PC-9 (cell line): ENCODE measurements at regions not wholly inside any gene's neighbourhood (a gene's known extent, or its start where the extent isn't known, plus 50 kb on each side); places are given as distances from the start of the nearest gene placed in this dataset.

Source experiments
- BruUV-seq: library from RNA; stranded (reverse); fragments of 400-500 nt; replicated peaks from 2 replicates; lab custom pipeline; 2021; lab: Mats Ljungman, UMichigan
- CTCF ChIA-PET: fragments of 300-600 bp; sonication (Branson Sonifier 250); formaldehyde crosslinking; loops from one replicate; lab custom pipeline; 2022; ENCODE audit warnings: antibody characterized with exemption; lab: Charles Lee
- POLR2A ChIA-PET: fragments of 300-600 bp; sonication (Branson Sonifier 250); formaldehyde crosslinking; loops from one replicate; lab custom pipeline; 2022; ENCODE audit warnings: antibody characterized with exemption; ENCODE audit not compliant: unreplicated experiment; lab: Charles Lee
- DNase-seq, 2 experiments: peaks; one replicate each; pipeline versions ENCODE4 v3.0.0 to v3.0.0-alpha.2; 2015 to 2022; ENCODE audit warnings: mixed read lengths in 1 of 2
- H2AFZ ChIP-seq: fragments of 200-600 bp; sonication (generic); 2 replicates; pipeline ENCODE4 v1.8.1; 2017; ENCODE audit warnings: antibody characterized with exemption
- H3F3A ChIP-seq: fragments of 200-600 bp; sonication (generic); 2 replicates; pipeline ENCODE4 v1.8.1; 2017; ENCODE audit warnings: antibody characterized with exemption, mild to moderate bottlenecking, low read depth; ENCODE audit not compliant: insufficient read depth
- H3K27ac ChIP-seq: fragments of 200-600 bp; sonication (generic); 2 replicates; pipeline ENCODE4 v1.6.1; 2016; ENCODE audit warnings: mixed run types
- H3K27me3 ChIP-seq: fragments of 200-600 bp; sonication (generic); 2 replicates; pipeline ENCODE4 v1.6.1; 2016; ENCODE audit warnings: low read depth, mixed run types; ENCODE audit not compliant: insufficient read depth
- H3K36me3 ChIP-seq: fragments of 200-600 bp; sonication (generic); 2 replicates; pipeline ENCODE4 v1.6.1; 2016; ENCODE audit warnings: low read depth, mixed run types
- H3K4me1 ChIP-seq: fragments of 200-600 bp; sonication (generic); replicated peaks from 2 replicates; pipeline ENCODE4 v1.6.1; 2016; ENCODE audit warnings: mixed run types; ENCODE audit not compliant: insufficient read depth
- H3K4me2 ChIP-seq: fragments of 200-600 bp; sonication (generic); 2 replicates; pipeline ENCODE4 v1.6.1; 2017; ENCODE audit warnings: mixed run types
- H3K4me3 ChIP-seq: fragments of 200-600 bp; sonication (generic); 2 replicates; pipeline ENCODE4 v1.6.1; 2016; ENCODE audit warnings: mixed run types
- H3K79me2 ChIP-seq: fragments of 200-600 bp; sonication (generic); 2 replicates; pipeline ENCODE4 v1.6.1; 2017; ENCODE audit warnings: low read depth, mixed run types
- H3K9me2 ChIP-seq: fragments of 200-600 bp; sonication (generic); 2 replicates; pipeline ENCODE4 v1.8.1; 2017; ENCODE audit warnings: mild to moderate bottlenecking; ENCODE audit not compliant: insufficient read depth
- H3K9me3 ChIP-seq: fragments of 200-600 bp; sonication (generic); 2 replicates; pipeline ENCODE4 v1.8.1; 2016; ENCODE audit warnings: low read depth; ENCODE audit not compliant: insufficient read depth
- H4K20me1 ChIP-seq: fragments of 200-600 bp; sonication (generic); 2 replicates; pipeline ENCODE4 v1.8.1; 2017; ENCODE audit not compliant: insufficient read depth
- CTCF ChIP-seq: fragments of 200-600 bp; sonication (generic); conservative IDR thresholded peaks from 2 replicates; pipeline ENCODE4 v1.6.1; 2017; ENCODE audit warnings: mixed run types, antibody characterized with exemption, mild to moderate bottlenecking, moderate library complexity
- EZH2 ChIP-seq: fragments of 200-600 bp; sonication (generic); IDR thresholded peaks from 2 replicates; pipeline ENCODE4 v1.8.0; 2017; ENCODE audit warnings: antibody characterized with exemption, low read depth
- intact Hi-C: fragments of 100-400 bp; cut with micrococcal nuclease; formaldehyde crosslinking; loops from one replicate; pipeline ENCODE4 v1.10.0; 2022; ENCODE audit not compliant: unreplicated experiment

GRCh38 chr12:48280572-48280971 lies 70.1 kb downstream of the ZNF641 start:
- TF ChIP-seq EZH2, result no peak
- no peak for TF ChIP-seq CTCF
- Histone ChIP-seq H3K27ac (no peak overlapping the region), H3K9me3 (peaks cover 7% of the 10 kb centered on the region; the same call in 1 of the 2 replicates), H3K4me2 (no peak overlapping the region), H3K9me2 (no peaks in the 10 kb centered on the region), H3K79me2 (no peaks in the 10 kb centered on the region), H3K36me3 (no peaks in the 10 kb centered on the region), H3F3A (no peaks in the 10 kb centered on the region), H2AFZ (no peak overlapping the region), H3K4me1 (0 out of 2 replicates have a peak, but pooled peaks cover 3% of the 10 kb centered on the region), H3K27me3 (no peaks in the 10 kb centered on the region), H4K20me1 (no peaks in the 10 kb centered on the region), H3K4me3 (no peak overlapping the region)
- BruUV-seq, result no TSS peak
- CTCF ChIA-PET, result no interaction called here
- DNase-seq, result no peak
- POLR2A ChIA-PET, result no interaction called here
- intact Hi-C loops, result no loop called here

- Histone ChIP-seq H3K79me2 (no peaks in the 10 kb centered on the region), H3K36me3 (no peaks in the 10 kb centered on the region), H3K9me2 (no peaks in the 10 kb centered on the region), H2AFZ (no peak overlapping the region), H4K20me1 (no peaks in the 10 kb centered on the region), H3F3A (no peaks in the 10 kb centered on the region), H3K27me3 (no peaks in the 10 kb centered on the region), H3K9me3 (peaks cover 7% of the 10 kb centered on the region; the same call in 1 of the 2 replicates), H3K4me2 (no peak overlapping the region), H3K4me3 (no peak overlapping the region), H3K27ac (no peak overlapping the region), H3K4me1 (0 out of 2 replicates have a peak, but pooled peaks cover 3% of the 10 kb centered on the region)
- BruUV-seq, result no TSS peak
- CTCF ChIA-PET, result no interaction called here
- POLR2A ChIA-PET, result no interaction called here
- DNase-seq, result no peak
- intact Hi-C loops, result no loop called here
- TF ChIP-seq CTCF (no peak), EZH2 (no peak)
Observed at GRCh38 chr12:48279601-48280000, 71.1 kb downstream of the ZNF641 start.

- H4K20me1 ChIP-seq, result no peaks in the 10 kb centered on the region
- 0 out of 2 replicates have a peak, but pooled peaks cover 3% of the 10 kb centered on the region for H3K4me1 ChIP-seq
- H3F3A ChIP-seq, result no peaks in the 10 kb centered on the region
- ChIA-PET CTCF (no interaction called here), POLR2A (no interaction called here)
- H2AFZ ChIP-seq, result no peak overlapping the region
- DNase-seq, result no peak
- no peak overlapping the region for H3K4me3 ChIP-seq
- BruUV-seq, result no TSS peak
- no peaks in the 10 kb centered on the region for H3K27me3 ChIP-seq
- no peak overlapping the region for H3K27ac ChIP-seq
- no peaks in the 10 kb centered on the region for H3K9me2 ChIP-seq
- no peak for TF ChIP-seq CTCF
- no peak for TF ChIP-seq EZH2
- intact Hi-C loops, result no loop called here
- H3K4me2 ChIP-seq, result no peak overlapping the region
- H3K9me3 ChIP-seq, result peaks cover 7% of the 10 kb centered on the region; the same call in 1 of the 2 replicates
- no peaks in the 10 kb centered on the region for H3K36me3 ChIP-seq
- H3K79me2 ChIP-seq, result no peaks in the 10 kb centered on the region
Observed at GRCh38 chr12:48279101-48279500, 71.6 kb downstream of the ZNF641 start.
